SK-N-SH (cell line): ENCODE measurements at regions not wholly inside any gene's neighbourhood (a gene's known extent, or its start where the extent isn't known, plus 50 kb on each side); places are given as distances from the start of the nearest gene placed in this dataset.

Source experiments
- CTCF ChIA-PET: fragments of 300-600, 350-600 bp; formaldehyde crosslinking; extraction: SDS; loops from one replicate; lab custom pipeline; 2021; lab: Yijun Ruan, JAX
- POLR2A ChIA-PET: fragments of 350-600 bp; sonication (Branson Sonifier 250); formaldehyde crosslinking; extraction: SDS; loops from one replicate; lab custom pipeline; 2020; ENCODE audit warnings: antibody characterized with exemption, inconsistent platforms; lab: Yijun Ruan, JAX
- DNase-seq: peaks from one replicate; pipeline ENCODE4 v3.0.0; 2012
- H2AFZ ChIP-seq: fragments of 200-600 bp; sonication (generic); 2 replicates; pipeline ENCODE4 v1.8.1; 2016; ENCODE audit warnings: antibody characterized with exemption, mild to moderate bottlenecking, low read depth
- H3F3A ChIP-seq: fragments of 200-600 bp; sonication (generic); replicated peaks from 2 replicates; pipeline ENCODE3; 2016; ENCODE audit warnings: antibody characterized with exemption, mild to moderate bottlenecking; ENCODE audit not compliant: insufficient read depth
- H3K27ac ChIP-seq, 2 experiments: fragments of 200-500 bp in 1 of 2; fragments of 200-600 bp in 1 of 2; sonication (Bioruptor generic) in 1 of 2; sonication (generic), shearing (Covaris generic) in 1 of 2; 2 replicates each; pipeline versions ENCODE4 v1.5.1 to v1.6.1; 2014 to 2016; ENCODE audit warnings: low read depth in 2 of 2, inconsistent platforms in 1 of 2, low read length in 1 of 2, mild to moderate bottlenecking in 1 of 2, mixed read lengths in 1 of 2
- H3K27me3 ChIP-seq: fragments of 200-600 bp; sonication (generic), shearing (Covaris generic); 2 replicates; pipeline ENCODE4 v1.6.1; 2016; ENCODE audit warnings: mixed run types; ENCODE audit not compliant: insufficient read depth
- H3K36me3 ChIP-seq, 2 experiments: fragments of 200-500 bp in 1 of 2; fragments of 200-600 bp in 1 of 2; sonication (Bioruptor generic) in 1 of 2; sonication (generic) in 1 of 2; replicated peaks in 1 of 2; 2 replicates each; pipeline versions ENCODE3 to v1.5.1; 2014 to 2016; ENCODE audit warnings: low read length in 1 of 2, mild to moderate bottlenecking in 1 of 2; ENCODE audit not compliant: insufficient read depth in 2 of 2, control insufficient read depth in 1 of 2
- H3K4me1 ChIP-seq, 2 experiments: fragments of 200-500 bp in 1 of 2; fragments of 200-600 bp in 1 of 2; sonication (Bioruptor generic) in 1 of 2; sonication (generic), shearing (Covaris generic) in 1 of 2; 2 replicates each; pipeline versions ENCODE4 v1.5.1 to v1.6.1; 2014 to 2016; ENCODE audit warnings: low read depth in 1 of 2, low read length in 1 of 2, mixed run types in 1 of 2; ENCODE audit not compliant: insufficient read depth in 2 of 2, control insufficient read depth in 1 of 2
- H3K4me2 ChIP-seq: fragments of 200-600 bp; sonication (generic), shearing (Covaris generic); 2 replicates; pipeline ENCODE4 v1.6.1; 2017; ENCODE audit warnings: mixed run types
- H3K4me3 ChIP-seq, 2 experiments: fragments of 200-500 bp in 1 of 2; fragments of 200-600 bp in 1 of 2; sonication (Bioruptor generic) in 1 of 2; sonication (generic), shearing (Covaris generic) in 1 of 2; 2 replicates each; pipeline versions ENCODE4 v1.5.1 to v1.8.1; 2014 to 2016; ENCODE audit warnings: low read depth in 2 of 2, inconsistent platforms in 1 of 2, low read length in 1 of 2, mild to moderate bottlenecking in 1 of 2, mixed read lengths in 1 of 2, moderate library complexity in 1 of 2
- H3K79me2 ChIP-seq: fragments of 200-600 bp; sonication (generic); 2 replicates; pipeline ENCODE4 v1.8.1; 2017; ENCODE audit warnings: mild to moderate bottlenecking; ENCODE audit not compliant: insufficient read depth
- H3K9ac ChIP-seq: fragments of 200-600 bp; sonication (generic); 2 replicates; pipeline ENCODE4 v1.6.1; 2017; ENCODE audit warnings: mixed run types
- H3K9me2 ChIP-seq: fragments of 200-600 bp; sonication (generic); 2 replicates; pipeline ENCODE4 v1.6.1; 2017; ENCODE audit warnings: mixed run types
- H3K9me3 ChIP-seq: fragments of 200-600 bp; sonication (generic); 2 replicates; pipeline ENCODE4 v1.6.1; 2017; ENCODE audit warnings: mixed run types, mild to moderate bottlenecking, moderate library complexity
- H4K20me1 ChIP-seq: fragments of 200-600 bp; sonication (generic); 2 replicates; pipeline ENCODE4 v1.6.1; 2017; ENCODE audit warnings: mild to moderate bottlenecking, mixed run types; ENCODE audit not compliant: insufficient read depth
- CHD2 ChIP-seq: fragments of 150-350 bp; IDR thresholded peaks from 2 replicates; pipeline ENCODE4 v1.6.1; 2018; ENCODE audit warnings: low read length; ENCODE audit not compliant: partially characterized antibody
- CTCF ChIP-seq: fragments of 200-600 bp; sonication (generic); IDR thresholded peaks from 2 replicates; pipeline ENCODE4 v1.6.1; 2017; ENCODE audit warnings: antibody characterized with exemption, mild to moderate bottlenecking, moderate library complexity
- FOSL2 ChIP-seq: IDR thresholded peaks from 2 replicates; pipeline ENCODE4 v1.4.0; 2012; ENCODE audit warnings: low read depth, mild to moderate bottlenecking, moderate library complexity, borderline replicate concordance
- FOXM1 ChIP-seq: IDR thresholded peaks from 2 replicates; pipeline ENCODE4 v1.4.0; 2012; ENCODE audit warnings: low read depth, mild to moderate bottlenecking
- GATA2 ChIP-seq: sonication (generic); formaldehyde crosslinking; IDR thresholded peaks from 2 replicates; pipeline ENCODE4 v1.5.0; 2020; ENCODE audit warnings: mild to moderate bottlenecking, missing genetic modification reagents
- IRF3 ChIP-seq: fragments of 150-350 bp; IDR thresholded peaks from 2 replicates; pipeline ENCODE4 v1.6.1; 2016; ENCODE audit warnings: mild to moderate bottlenecking, low read depth, low read length
- NFIC ChIP-seq: IDR thresholded peaks from 2 replicates; pipeline ENCODE4 v1.4.0; 2012; ENCODE audit warnings: borderline replicate concordance
- REST ChIP-seq: IDR thresholded peaks from 2 replicates; pipeline ENCODE4 v1.6.1; 2012; ENCODE audit warnings: mild to moderate bottlenecking, low read depth, low read length, moderate library complexity
- RFX5 ChIP-seq: IDR thresholded peaks from 2 replicates; pipeline ENCODE4 v1.6.1; 2012; ENCODE audit warnings: mild to moderate bottlenecking, improper control_type of control experiment, low read length
- SMC3 ChIP-seq: IDR thresholded peaks from 2 replicates; pipeline ENCODE4 v1.6.1; 2012; ENCODE audit warnings: low read depth, low read length, improper control_type of control experiment
- TEAD4 ChIP-seq: IDR thresholded peaks from 2 replicates; pipeline ENCODE4 v1.4.0; 2012; ENCODE audit warnings: mild to moderate bottlenecking, borderline replicate concordance; ENCODE audit not compliant: insufficient read depth
- WGBS: methylation state at CpG from one replicate; pipeline ENCODE4 v1.1.6; 2017; ENCODE audit warnings: low lambda C conversion rate; 5-methylcytosine and 5-hydroxymethylcytosine counted together
- TF ChIP-seq, protein P1 (sequence below): IDR thresholded peaks from 2 replicates; pipeline ENCODE4 v1.4.0; 2012; ENCODE audit warnings: low read depth, borderline replicate concordance
- TF ChIP-seq, protein P2 (sequence below): fragments of 150-350 bp; IDR thresholded peaks from 2 replicates; pipeline ENCODE4 v1.6.1; 2017; ENCODE audit warnings: antibody characterized with exemption, low read length, low read depth, borderline replicate concordance

- H3K36me3 ChIP-seq: no peaks in the 10 kb centered on the region
- H4K20me1 ChIP-seq: no peaks in the 10 kb centered on the region
- H3K27ac ChIP-seq: no peak overlapping the region
- no peak overlapping the region for H3K9ac ChIP-seq
- no peaks in the 10 kb centered on the region for H3K9me2 ChIP-seq
- no peaks in the 10 kb centered on the region for H3K27me3 ChIP-seq
- H3K79me2 ChIP-seq: no peaks in the 10 kb centered on the region
- TF ChIP-seq FOSL2 (peak; percentile 30; the same call in 1 of the 2 replicates), CHD2 (no peak), FOXM1 (no peak), GATA2 (CRISPR knock-in tag) (no peak), NFIC (peak; percentile 36; the same call in 1 of the 2 replicates)
- H2AFZ ChIP-seq: no peak overlapping the region
- no peak overlapping the region for H3K4me2 ChIP-seq
- H3K9me3 ChIP-seq: no peaks in the 10 kb centered on the region
- ChIA-PET POLR2A (no interaction called here), CTCF (interaction anchor here (0.9 kb wide), 1 partner anchor 49 kb away, joined by 3 read pairs; no protein-coding TSS in a partner anchor)
- WGBS: 0% methylated on average over 1 of the region's 1 CpG
- peaks cover 6% of the 10 kb centered on the region for H3F3A ChIP-seq
- no peak overlapping the region for H3K4me3 ChIP-seq
- DNase-seq: no peak
- no peaks in the 10 kb centered on the region for H3K4me1 ChIP-seq
Observed at GRCh38 chr12:107200394-107200793, 107.0 kb upstream of the CRY1 start.

DNA sequence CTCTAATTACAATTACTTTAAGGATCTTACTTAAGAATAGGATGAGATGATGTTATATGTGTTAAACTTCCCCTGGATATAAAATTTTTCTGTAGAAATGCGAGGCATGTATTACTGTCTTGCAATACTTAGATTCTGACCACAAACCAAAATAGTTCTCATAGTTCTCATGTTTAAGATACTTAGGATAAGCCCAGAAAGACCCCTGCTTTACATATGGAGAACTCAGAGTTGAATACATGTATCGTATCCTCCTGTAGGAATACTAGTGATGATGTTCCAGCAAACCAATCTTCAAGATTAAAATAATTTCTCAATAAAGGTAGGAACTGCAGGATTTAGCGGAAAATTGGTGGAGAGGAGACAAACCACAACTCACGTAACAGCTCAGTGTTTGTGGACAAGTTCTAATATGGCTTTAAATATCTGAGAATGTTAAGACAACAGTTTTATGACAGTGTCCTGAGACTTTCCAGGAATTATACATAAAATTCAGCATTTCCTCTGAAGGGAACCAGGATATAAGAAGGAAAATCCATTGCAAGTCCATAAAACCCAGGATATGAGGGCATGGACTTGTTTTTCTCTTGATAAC, 114.7 kb upstream of the CRY1 start:
- H3K4me1 ChIP-seq: no peaks in the 10 kb centered on the region
- H3K36me3 ChIP-seq: no peaks in the 10 kb centered on the region
- no peaks in the 10 kb centered on the region for H3F3A ChIP-seq
- no peaks in the 10 kb centered on the region for H3K27me3 ChIP-seq
- POLR2A ChIA-PET: no interaction called here
- no peak overlapping the region for H3K9ac ChIP-seq
- 58% methylated on average over 4 of the region's 4 CpGs for WGBS
- DNase-seq: no peak
- H3K4me3 ChIP-seq: no peak overlapping the region
- H3K79me2 ChIP-seq: no peaks in the 10 kb centered on the region
- CTCF ChIA-PET: no interaction called here
- H3K4me2 ChIP-seq: no peak overlapping the region
- H4K20me1 ChIP-seq: no peaks in the 10 kb centered on the region
- no peaks in the 10 kb centered on the region for H3K9me3 ChIP-seq
- H3K9me2 ChIP-seq: no peaks in the 10 kb centered on the region
- H3K27ac ChIP-seq: no peak overlapping the region
- no peak overlapping the region for H2AFZ ChIP-seq
- TF ChIP-seq IRF3 (no peak), SMC3 (no peak), CHD2 (no peak), RFX5 (no peak), CTCF (no peak), REST (no peak), TEAD4 (no peak)
- TF ChIP-seq, protein P1, sequence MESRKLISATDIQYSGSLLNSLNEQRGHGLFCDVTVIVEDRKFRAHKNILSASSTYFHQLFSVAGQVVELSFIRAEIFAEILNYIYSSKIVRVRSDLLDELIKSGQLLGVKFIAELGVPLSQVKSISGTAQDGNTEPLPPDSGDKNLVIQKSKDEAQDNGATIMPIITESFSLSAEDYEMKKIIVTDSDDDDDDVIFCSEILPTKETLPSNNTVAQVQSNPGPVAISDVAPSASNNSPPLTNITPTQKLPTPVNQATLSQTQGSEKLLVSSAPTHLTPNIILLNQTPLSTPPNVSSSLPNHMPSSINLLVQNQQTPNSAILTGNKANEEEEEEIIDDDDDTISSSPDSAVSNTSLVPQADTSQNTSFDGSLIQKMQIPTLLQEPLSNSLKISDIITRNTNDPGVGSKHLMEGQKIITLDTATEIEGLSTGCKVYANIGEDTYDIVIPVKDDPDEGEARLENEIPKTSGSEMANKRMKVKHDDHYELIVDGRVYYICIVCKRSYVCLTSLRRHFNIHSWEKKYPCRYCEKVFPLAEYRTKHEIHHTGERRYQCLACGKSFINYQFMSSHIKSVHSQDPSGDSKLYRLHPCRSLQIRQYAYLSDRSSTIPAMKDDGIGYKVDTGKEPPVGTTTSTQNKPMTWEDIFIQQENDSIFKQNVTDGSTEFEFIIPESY: no peak
- TF ChIP-seq, protein P2, sequence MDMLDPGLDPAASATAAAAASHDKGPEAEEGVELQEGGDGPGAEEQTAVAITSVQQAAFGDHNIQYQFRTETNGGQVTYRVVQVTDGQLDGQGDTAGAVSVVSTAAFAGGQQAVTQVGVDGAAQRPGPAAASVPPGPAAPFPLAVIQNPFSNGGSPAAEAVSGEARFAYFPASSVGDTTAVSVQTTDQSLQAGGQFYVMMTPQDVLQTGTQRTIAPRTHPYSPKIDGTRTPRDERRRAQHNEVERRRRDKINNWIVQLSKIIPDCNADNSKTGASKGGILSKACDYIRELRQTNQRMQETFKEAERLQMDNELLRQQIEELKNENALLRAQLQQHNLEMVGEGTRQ: no peak
